Glomerular visceral epithelial cell (primary cell): ENCODE measurements at regions not wholly inside any gene's neighbourhood (a gene's known extent, or its start where the extent isn't known, plus 50 kb on each side); places are given as distances from the start of the nearest gene placed in this dataset.

Source experiments
- DNase-seq: peaks from one replicate; pipeline ENCODE4 v3.0.0-alpha.2; 2016; ENCODE audit errors: extremely low spot score

DNA sequence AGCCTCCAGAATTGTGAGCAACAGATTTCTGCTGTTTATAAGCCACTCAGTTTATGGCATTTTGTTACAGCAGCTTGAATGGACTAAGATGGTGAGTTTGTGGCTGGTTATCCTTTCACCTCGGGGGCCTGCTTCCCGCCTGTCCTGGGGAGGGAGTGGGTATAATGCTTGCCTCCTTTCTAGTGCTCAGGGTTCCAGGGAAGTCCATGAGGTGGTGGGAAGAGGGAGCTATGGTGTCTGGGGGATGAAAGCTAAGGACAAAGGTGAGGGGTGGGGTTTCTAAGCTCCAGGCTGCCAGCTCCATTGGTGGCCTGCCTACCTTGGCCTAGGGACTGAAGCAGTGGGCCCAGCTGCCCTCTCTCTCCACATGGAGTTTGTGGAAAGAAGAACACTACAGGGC lies 50.2 kb upstream of the SDK2 start:
- DNase-seq = no peak

DNA sequence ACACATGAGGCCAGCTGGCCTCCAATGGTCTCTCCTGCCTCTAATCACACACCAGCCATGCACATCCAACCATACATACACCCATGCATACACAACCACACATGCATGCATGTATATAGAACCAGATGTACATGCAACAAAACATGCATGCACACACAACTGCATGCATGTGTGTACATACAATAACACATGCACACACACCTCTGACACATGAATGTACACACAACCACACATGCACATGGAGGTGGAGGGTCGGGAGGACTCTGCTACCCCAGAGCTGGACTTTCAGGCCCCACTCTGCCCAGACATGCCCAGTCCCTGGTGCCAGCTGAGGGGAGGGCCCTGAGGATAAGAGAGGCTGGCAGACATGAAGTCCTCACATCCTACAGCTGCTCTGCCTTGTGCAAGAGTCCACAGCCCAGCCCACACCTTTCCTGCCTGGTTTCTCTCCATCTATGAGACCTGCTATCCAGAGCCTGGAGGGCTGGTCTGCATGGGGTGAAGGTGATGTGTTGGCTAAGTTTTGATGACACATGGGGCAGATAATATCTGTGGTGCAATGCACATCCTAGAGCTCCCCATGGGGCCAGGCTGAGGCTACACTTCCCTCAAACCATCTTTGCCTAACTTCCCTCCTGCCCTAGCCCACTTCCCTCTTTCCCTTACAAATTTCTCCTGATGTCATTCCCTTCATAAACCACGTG lies 50.9 kb upstream of the SDK2 start:
- no peak for DNase-seq

GRCh38 chr17:73696251-73696650 lies 52.0 kb upstream of the SDK2 start:
- DNase-seq = no peak

GRCh38 chr17:73697872-73698271 lies 53.6 kb upstream of the SDK2 start:
- no peak for DNase-seq

- no peak for DNase-seq
Measured at GRCh38 chr17:73698966-73699365, 54.7 kb upstream of the SDK2 start.

DNA sequence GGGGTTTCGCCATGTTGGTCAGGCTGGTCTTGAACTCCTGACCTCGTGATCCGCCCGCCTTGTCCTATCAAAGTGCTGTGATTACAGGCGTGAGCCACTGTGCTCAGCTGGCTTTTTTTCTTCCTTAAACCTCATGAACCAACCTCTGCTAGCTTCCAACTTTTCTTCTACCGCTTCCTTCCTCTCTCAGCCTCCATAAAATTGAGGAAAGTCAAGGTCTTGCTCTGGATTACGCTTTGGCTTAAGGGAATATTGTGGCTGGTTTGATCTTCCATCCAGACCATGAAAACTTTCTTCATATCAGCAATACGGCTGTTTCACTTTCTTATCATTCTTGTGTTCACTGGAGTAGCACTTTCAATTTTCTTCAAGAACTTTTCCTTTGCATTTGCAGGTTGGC lies 57.5 kb upstream of the SDK2 start:
- DNase-seq = no peak

DNA sequence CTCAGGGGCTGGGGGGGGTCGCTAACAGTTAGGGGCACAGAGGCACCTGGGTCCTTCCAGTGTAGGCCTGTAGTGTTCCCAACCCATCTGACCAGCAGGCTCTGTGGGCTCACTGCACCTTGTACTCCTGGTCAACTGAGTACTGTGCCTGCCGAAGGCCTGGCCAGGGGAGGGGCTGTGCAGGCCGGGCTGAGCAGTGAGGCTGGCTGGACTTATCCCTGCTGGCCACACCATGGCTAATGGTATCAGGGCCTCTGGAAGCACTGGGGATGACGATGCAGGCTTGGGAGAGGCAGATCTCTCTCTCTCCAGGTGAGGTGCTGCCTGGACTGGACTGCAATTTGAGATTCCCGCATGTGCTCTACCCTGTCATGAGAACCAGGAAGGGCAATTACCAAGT lies 58.9 kb upstream of the SDK2 start:
- no peak for DNase-seq

- DNase-seq = no peak
Measured at GRCh38 chr17:73703917-73704316, 59.7 kb upstream of the SDK2 start.

DNA sequence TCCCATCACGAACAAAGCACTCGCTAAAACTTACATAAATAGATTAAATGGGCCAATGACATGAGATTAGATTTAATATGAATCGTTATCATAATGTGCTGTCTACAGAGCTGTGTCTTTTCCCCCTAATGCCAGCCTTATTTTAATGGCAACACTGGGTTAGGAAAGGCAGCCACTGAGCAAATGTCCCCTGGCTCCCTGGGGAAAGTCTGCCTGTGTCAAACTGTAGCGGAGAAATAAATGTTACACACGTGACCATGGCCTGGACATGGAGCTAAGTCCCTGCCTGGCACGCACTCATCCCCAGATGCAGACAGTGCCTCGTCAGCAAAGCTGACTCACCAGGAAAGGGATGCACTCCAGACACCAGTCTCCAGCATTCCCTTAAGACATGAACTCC lies 61.3 kb upstream of the SDK2 start:
- DNase-seq = no peak

GRCh38 chr17:73706428-73706827 lies 62.2 kb upstream of the SDK2 start:
- no peak for DNase-seq

GRCh38 chr17:73706858-73707257 lies 62.6 kb upstream of the SDK2 start:
- DNase-seq = no peak

DNA sequence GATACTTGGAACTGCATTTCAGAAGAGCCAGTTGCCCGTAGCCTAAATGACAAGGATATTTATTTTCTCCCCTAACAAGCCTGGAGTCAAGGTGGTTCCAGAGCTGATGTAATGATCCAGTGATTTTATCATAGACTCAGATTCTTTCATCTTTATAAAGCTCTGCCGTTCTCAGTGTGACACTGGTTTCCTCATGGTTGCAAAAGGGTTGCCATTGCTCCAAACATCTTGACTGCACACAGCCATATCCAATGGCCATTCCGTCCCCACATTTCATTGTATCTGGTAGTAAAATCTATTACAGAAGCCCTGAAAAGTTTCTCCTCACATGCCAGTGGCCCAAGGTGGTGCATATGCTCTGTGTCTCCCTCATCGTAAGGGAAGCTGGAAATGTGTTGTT lies 63.1 kb upstream of the SDK2 start:
- DNase-seq = no peak

- DNase-seq = no peak
Measured at GRCh38 chr17:73710095-73710592, 65.9 kb upstream of the SDK2 start.

DNA sequence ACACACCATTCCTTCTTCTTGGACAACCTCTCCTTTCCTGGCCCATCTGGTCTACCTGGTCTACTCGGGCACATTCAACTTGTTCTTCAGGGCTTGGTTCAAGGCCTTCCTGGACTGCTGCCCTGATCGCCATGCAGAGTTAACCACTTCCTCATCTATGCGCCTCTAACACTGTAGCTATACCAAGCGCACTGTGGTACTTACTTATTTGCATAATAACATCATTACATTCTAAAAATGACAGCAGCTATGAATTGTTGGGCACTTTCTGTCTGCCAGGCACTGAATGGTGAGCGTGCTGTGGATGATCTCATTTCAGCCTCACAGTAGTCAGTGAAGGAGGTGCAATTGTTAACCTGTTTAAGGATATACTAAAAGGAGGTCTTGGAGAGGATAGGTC lies 66.9 kb upstream of the SDK2 start:
- no peak for DNase-seq

DNA sequence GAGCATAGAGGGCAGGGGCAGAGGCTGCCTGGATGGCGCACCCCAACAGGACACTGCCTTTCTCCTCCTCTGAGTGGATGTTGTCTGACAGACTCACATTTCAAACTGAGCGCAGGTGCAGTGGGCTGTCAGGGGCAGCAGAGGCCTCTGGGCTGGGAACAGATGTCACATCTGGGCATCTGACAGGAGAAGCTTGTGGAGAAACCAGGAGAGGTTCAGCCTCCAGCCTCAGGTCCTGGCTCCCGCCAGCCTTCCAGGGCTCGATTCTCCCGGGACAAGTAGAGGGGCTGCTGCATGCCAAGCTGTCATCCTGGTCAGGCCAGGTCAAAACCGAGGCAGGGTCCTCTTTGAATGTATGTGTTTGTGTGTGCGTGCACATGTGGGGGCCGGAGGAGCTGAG lies 67.7 kb upstream of the SDK2 start:
- no peak for DNase-seq

DNA sequence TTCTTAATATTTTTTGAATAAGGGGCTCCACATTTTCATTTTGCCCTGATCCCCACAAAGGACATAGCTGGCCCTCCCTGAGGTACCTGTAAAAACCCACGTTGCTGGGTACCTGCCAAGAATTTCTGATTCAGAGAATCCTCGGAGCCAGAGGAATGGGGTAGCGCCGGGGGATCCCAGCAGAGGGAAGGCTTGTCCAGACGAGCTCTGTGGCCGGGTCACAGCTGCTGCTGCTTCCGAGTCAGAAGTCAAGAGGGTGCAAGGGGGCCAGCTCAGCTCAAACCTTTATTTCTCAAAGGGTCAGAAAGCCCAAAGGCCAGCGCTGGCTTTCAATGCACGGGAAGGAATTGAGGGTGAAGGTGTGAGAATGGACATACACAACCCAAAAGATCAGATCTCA lies 68.9 kb upstream of the SDK2 start:
- DNase-seq = no peak

- no peak for DNase-seq
Measured at GRCh38 chr17:73715769-73716168, 71.5 kb upstream of the SDK2 start.

GRCh38 chr17:73717690-73718089 lies 73.4 kb upstream of the SDK2 start:
- no peak for DNase-seq

- DNase-seq = no peak
Measured at GRCh38 chr17:73718362-73718761, 74.1 kb upstream of the SDK2 start.

GRCh38 chr17:73718912-73719311 lies 74.7 kb upstream of the SDK2 start:
- DNase-seq = no peak

DNA sequence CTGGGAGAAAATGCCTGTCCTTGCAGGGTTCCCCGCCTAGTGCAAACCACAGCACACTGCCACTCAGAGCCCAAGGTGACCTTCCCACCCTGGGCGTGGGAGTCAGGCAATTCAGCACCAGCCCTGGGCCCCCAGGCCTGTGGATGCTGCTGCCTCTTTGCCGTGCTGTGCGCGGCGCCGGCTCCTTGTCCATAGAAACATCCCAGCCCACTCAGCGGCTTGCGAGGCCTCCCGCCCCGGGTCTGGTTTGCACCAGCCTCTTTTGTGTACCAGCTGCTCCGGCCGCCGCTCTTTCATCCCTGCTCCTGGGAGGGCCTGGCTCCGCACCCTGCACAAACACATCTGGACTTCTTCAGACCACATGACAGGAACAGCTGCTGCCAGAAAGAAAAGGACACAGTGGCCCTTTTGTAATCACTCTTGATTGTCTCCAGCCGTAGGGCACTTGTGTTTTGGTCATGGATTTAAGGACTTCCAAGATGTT lies 75.4 kb upstream of the SDK2 start:
- no peak for DNase-seq

DNA sequence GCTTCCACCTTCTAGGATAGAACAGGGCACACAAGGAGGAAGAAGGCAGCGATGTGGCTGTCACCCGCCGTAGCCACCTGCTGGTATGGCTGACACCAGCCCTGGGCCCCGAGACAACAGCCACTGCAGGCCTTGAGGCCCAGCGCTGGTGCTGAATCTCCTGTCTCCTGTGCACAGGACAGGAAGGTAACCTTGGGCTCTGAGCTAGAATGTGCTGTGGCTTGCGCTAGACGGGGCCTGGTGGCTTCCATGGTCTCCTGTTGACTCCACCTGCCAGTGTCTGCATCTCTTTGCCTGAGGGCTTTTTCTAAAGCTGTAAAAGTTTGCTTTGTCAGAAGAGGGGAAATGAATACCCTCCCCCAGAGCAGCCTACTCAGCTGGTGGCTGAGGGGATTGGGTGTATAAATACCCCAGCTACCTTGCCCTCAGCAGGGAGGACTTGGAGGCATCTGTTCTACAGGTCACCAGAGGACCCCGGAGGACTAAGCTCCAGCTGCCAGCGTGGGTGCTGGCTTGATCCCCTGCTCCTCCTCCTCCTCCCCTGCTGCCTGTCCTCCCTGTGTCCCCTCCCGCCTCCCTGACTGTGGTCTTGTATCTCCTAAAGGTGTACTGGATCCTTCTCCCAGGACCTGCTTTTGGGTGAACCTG lies 76.1 kb upstream of the SDK2 start:
- no peak for DNase-seq

DNA sequence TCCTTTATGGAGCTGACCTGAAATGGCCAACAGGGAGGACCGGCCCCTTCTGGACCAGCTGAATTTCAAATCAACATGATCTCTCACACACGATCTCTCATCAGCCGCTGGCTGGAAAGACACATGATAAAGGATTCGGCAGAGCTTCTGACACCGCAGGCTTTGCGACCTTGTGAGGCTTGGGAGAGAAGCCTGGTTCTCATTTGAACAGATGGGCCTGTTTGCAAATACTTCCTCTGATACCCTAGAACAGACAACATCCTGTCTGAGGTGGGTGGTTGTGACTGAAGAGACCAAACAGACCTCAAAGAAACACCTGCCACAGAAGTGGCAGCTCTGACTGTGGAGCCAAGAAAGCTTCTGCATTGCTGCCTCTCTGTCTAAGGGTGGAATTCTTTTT lies 77.9 kb upstream of the SDK2 start:
- no peak for DNase-seq

DNA sequence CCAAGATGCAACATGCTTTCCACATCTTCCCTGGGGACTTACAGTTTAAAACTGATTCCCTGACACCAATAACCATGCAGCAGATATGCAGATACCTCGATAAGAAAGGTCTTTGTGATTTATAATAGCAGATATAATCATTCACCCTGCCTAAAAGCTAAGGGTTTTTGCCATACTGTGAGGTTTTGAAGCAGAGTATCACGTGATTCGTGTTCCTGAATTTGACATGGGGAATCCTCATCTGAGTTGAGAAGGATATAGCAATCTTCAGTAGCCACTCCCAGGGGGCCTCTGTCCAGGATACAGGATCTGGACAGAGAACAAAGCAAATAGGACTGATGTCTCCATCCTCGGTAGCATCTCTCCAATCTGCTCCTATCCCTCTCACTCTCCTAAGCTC lies 79.1 kb upstream of the SDK2 start:
- DNase-seq = no peak
